GM21576 (cell line): ENCODE measurements at regions not wholly inside any gene's neighbourhood (a gene's known extent, or its start where the extent isn't known, plus 50 kb on each side); places are given as distances from the start of the nearest gene placed in this dataset.

Experiments used
- ATAC-seq: cut with Tn5 transposase; IDR thresholded peaks from one replicate; pipeline ENCODE4 v1.9.1; 2021; ENCODE audit warnings: mild to moderate bottlenecking, moderate library complexity; ENCODE audit not compliant: unreplicated experiment

DNA sequence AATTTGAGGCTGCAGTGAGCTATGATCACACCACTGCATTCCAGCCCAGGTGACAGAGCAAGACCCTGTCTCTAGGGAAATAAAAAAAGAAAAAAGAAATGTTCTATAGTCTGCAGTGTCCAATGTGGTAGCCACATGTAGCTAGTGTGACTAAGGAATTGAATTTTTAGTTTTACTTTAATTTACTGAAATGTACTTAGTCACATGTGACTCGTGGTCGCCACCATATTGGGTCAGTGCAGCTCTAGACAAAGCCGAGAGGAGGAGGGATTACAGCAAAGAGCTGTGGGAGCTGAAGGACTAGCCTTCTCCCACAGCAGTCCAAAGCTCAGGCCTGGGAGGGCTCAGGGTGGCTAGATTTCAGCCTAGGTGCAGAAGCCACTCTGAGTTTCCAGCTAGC, 65.9 kb upstream of the NTRK3 start:
- ATAC-seq: no peak

DNA sequence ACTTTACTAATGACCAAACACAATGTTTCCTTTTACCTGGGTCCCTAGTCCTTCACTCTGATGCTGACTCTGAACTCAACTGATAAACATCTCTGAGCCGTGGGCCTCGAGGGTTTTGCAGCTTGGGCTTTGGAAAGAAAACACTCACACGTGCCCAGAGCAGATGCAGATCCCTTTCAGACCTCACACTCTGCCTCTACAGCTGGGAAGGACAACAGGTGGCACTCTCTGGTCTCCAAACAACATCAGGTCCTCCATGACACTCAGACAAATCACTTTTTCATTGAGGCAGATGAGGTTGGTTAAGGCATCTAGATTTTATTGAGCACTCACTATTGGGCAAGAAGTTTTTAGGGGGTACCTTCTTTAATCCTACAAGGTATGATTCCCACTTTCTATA, 64.7 kb upstream of the NTRK3 start:
- no peak for ATAC-seq

DNA sequence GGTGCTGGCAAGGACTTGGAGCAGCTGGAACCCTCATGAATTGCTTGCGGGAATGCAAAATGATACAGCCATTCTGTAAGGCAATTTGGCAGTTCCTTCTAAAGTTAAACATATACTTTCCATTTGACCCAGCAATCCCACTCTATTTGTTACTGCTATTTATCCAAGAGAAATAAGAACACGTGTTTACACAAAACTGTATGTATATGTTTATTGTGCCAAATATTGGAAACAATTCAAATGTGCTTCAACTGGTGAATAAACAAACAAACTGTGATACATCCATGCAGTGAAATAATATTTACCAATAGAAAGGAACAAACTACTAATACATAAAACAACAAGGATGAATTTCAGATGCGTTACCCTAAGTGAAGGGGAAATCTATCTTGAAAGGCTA, 60.0 kb upstream of the NTRK3 start:
- no peak for ATAC-seq

DNA sequence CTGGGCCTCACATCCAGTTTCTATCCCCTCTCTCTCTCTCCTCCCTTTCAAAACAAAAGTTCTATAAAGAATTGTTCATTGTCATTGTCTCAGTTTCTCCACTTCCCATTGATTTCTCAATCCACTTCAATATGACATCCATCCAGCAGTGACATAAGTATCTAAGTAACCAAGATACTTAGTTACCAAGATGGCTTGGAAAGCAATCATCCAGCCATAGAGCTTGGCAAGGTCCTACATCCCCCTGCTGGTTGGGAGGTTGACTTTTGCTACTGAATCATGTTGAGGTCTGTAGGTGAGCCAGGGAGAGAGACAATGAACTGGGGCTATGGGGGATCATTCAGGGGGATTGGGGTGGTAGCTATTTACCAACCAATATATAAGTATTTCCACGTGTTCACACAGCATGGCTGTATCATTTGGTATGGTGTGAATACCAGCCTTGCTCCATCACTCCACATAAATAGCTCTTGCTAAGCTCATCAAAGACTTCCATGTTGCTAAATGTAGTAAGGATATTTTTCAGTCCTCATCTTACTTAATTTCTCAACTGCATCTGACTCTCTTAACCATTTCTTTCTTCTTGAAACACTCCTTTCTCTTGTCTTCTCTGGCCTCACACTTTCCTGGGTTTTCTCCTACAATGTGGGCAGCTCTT, 58.8 kb upstream of the NTRK3 start:
- no peak for ATAC-seq

DNA sequence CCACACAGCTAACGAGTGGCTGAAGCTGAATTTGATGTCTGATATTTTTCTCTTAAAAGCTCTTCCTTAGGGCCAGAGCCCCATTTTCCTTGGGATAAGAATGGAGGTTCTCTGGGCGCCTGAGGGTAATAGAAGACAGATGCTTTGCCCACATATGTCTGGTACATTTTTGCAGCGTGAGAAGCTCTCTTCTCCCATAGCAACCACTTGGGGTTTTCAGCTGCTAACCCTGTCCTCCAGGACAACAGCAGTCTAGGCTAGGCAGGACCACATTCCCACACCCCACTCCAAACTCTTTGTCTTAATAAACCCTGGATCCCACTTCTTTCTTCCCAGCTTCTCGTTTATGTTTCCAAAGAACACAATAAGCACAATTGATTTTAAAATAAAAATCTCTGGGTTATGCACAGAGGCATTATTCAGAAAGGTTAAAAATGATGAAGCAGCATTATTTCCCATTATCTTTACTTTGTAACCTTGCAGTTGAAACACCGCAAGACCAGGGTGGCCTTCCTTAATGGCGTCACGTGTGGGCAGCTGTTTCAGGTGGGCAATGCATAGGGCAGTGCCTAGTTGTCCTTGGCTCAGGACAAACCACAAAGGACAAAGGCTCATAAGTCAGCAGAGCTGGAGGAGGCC, 56.5 kb upstream of the NTRK3 start:
- ATAC-seq: no peak

DNA sequence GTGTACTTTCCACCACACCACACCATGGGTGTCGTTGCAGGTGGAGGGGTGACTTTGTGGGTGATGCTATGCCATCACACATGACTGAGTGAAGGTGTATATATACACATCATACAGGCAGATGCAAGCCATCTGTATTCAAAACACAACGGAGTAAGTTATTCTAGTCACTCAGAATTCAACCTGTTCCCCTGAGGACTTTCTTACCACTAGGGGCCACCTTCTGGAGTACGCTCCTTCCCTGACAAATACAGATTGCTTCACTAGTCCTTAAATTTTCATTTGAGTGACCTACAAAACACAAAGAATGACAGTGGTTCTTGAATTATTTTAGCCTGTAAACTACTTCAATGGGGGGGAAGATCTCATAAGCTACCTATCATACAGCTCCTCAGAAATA, 52.8 kb upstream of the NTRK3 start:
- ATAC-seq: no peak

DNA sequence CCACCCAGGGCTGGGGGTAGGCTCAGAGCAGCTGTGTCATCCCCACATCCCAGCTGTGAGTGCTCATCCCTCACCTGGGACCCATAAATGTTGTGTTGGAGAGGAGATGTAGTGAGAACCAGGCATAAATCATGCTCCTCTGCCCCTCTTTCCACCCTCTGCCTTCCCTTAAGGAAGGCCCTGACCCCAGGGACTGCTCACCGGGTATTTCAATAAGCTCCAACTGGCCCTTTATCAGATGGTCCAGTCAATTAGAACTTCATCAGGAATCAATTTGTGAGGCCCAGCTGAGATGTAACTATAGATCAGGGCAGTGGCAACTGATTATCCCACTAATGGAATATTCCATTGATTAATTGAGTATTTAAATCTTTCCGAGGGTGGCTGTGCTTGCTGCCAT, 50.8 kb upstream of the NTRK3 start:
- no peak for ATAC-seq
